ENCODE measurements at regions not wholly inside any gene's neighbourhood (a gene's known extent, or its start where the extent isn't known, plus 50 kb on each side); places are given as distances from the start of the nearest gene placed in this dataset.

DNA sequence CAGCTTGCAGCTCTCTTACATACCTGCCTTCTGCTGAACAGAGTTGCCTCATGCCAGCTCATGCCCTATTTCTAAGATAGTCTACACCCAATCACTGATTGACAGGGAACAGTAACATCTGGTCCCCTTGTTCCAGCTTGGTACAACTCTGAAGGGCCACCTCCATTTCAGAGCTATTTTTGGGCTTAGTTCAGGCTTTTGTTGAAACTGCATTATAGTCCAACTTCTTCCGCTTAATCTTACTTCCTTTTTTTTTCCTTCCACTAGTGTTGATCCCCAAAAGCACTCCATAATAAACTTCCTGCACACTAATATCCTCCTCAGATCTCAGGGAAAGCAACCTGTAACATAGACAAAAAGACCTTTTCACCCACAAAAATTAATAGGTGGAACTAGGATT lies 65.7 kb upstream of the TNFRSF21 start:
- TF ChIP-seq CTCF (conservative IDR thresholded peaks at IDR 0.05; ENCODE audit: low read depth, low read length) (no peak), POLR2A (IDR thresholded peaks at IDR 0.05; ENCODE audit: low read depth, low read length) (no peak), CHD1 (IDR thresholded peaks at IDR 0.05; ENCODE audit: low read depth, low read length) (no peak), RFX5 (IDR thresholded peaks at IDR 0.05; ENCODE audit: low read depth, low read length) (no peak), SMC3 (IDR thresholded peaks at IDR 0.05; ENCODE audit: low read depth, low read length) (no peak), BHLHE40 (IDR thresholded peaks at IDR 0.05; ENCODE audit: low read depth, low read length) (no peak), RCOR1 (IDR thresholded peaks at IDR 0.05; ENCODE audit: insufficient replicate concordance, low read length) (no peak), RAD21 (IDR thresholded peaks at IDR 0.05; ENCODE audit: low read length) (no peak), CEBPB (IDR thresholded peaks at IDR 0.05; ENCODE audit: low read depth, low read length) (no peak), MXI1 (IDR thresholded peaks at IDR 0.05; ENCODE audit: borderline replicate concordance, low read depth, low read length) (no peak), MAZ (IDR thresholded peaks at IDR 0.05; ENCODE audit: borderline replicate concordance, low read depth, low read length) (no peak), MAFK (IDR thresholded peaks at IDR 0.05; ENCODE audit: low read depth, low read length) (no peak)
- TF ChIP-seq, protein P1, sequence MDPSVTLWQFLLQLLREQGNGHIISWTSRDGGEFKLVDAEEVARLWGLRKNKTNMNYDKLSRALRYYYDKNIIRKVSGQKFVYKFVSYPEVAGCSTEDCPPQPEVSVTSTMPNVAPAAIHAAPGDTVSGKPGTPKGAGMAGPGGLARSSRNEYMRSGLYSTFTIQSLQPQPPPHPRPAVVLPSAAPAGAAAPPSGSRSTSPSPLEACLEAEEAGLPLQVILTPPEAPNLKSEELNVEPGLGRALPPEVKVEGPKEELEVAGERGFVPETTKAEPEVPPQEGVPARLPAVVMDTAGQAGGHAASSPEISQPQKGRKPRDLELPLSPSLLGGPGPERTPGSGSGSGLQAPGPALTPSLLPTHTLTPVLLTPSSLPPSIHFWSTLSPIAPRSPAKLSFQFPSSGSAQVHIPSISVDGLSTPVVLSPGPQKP (IDR thresholded peaks at IDR 0.05; ENCODE audit: borderline replicate concordance, low read depth, low read length) = no peak
- TF ChIP-seq, protein P2, sequence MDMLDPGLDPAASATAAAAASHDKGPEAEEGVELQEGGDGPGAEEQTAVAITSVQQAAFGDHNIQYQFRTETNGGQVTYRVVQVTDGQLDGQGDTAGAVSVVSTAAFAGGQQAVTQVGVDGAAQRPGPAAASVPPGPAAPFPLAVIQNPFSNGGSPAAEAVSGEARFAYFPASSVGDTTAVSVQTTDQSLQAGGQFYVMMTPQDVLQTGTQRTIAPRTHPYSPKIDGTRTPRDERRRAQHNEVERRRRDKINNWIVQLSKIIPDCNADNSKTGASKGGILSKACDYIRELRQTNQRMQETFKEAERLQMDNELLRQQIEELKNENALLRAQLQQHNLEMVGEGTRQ (IDR thresholded peaks at IDR 0.05; ENCODE audit: low read depth, low read length) = no peak

Data from IMR-90 (cell line).